ENCODE measurements at regions not wholly inside any gene's neighbourhood (a gene's known extent, or its start where the extent isn't known, plus 50 kb on each side); places are given as distances from the start of the nearest gene placed in this dataset.

- Histone ChIP-seq H4K20me1 (ENCODE audit: insufficient read depth, low read length) (no peaks in the 10 kb centered on the region), H3K27me3 (ENCODE audit: low read depth, low read length) (no peaks in the 10 kb centered on the region), H3K4me3 (ENCODE audit: low read length) (no peak overlapping the region), H3K4me1 (ENCODE audit: low read length) (no peaks in the 10 kb centered on the region), H3K27ac (ENCODE audit: low read length) (no peak overlapping the region), H3K4me2 (ENCODE audit: low read length) (no peak overlapping the region), H3K36me3 (replicated peaks; ENCODE audit: low read depth, low read length) (no peaks in the 10 kb centered on the region), H2AFZ (ENCODE audit: low read depth, low read length) (no peak overlapping the region), H3K79me2 (ENCODE audit: low read length) (no peaks in the 10 kb centered on the region), H3K9ac (ENCODE audit: low read length) (no peak overlapping the region), H3K9me3 (ENCODE audit: insufficient read depth, low read length) (no peaks in the 10 kb centered on the region)
- TF ChIP-seq CTCF (IDR thresholded peaks at IDR 0.05; ENCODE audit: low read depth, low read length) (no peak), EZH2phosphoT487 (IDR thresholded peaks at IDR 0.05; ENCODE audit: low read depth) (no peak)
These were observed 967.2 kb downstream of the RPA4 start for GRCh38 chrX:97850911-97851310.

- Histone ChIP-seq H3K4me2 (ENCODE audit: low read length) (no peak overlapping the region), H3K4me1 (ENCODE audit: low read length) (no peaks in the 10 kb centered on the region), H3K9ac (ENCODE audit: low read length) (no peak overlapping the region), H3K27me3 (ENCODE audit: low read depth, low read length) (no peaks in the 10 kb centered on the region), H3K36me3 (replicated peaks; ENCODE audit: low read depth, low read length) (no peaks in the 10 kb centered on the region), H4K20me1 (ENCODE audit: insufficient read depth, low read length) (no peaks in the 10 kb centered on the region), H3K27ac (ENCODE audit: low read length) (no peak overlapping the region), H3K9me3 (ENCODE audit: insufficient read depth, low read length) (no peaks in the 10 kb centered on the region), H2AFZ (ENCODE audit: low read depth, low read length) (no peak overlapping the region), H3K79me2 (ENCODE audit: low read length) (no peaks in the 10 kb centered on the region), H3K4me3 (ENCODE audit: low read length) (no peak overlapping the region)
- no peak for TF ChIP-seq EZH2phosphoT487 (IDR thresholded peaks at IDR 0.05; ENCODE audit: low read depth)
- no peak for TF ChIP-seq CTCF (IDR thresholded peaks at IDR 0.05; ENCODE audit: low read depth, low read length)
These were observed 970.4 kb downstream of the RPA4 start for GRCh38 chrX:97854086-97854485.

- H3K27ac ChIP-seq (ENCODE audit: low read length), result no peak overlapping the region
- H3K4me2 ChIP-seq (ENCODE audit: low read length), result no peak overlapping the region
- no peaks in the 10 kb centered on the region for H3K79me2 ChIP-seq (ENCODE audit: low read length)
- TF ChIP-seq EZH2phosphoT487 (IDR thresholded peaks at IDR 0.05; ENCODE audit: low read depth) (no peak), CTCF (IDR thresholded peaks at IDR 0.05; ENCODE audit: low read depth, low read length) (no peak)
- H3K9ac ChIP-seq (ENCODE audit: low read length), result no peak overlapping the region
- H3K27me3 ChIP-seq (ENCODE audit: low read depth, low read length), result no peaks in the 10 kb centered on the region
- H4K20me1 ChIP-seq (ENCODE audit: insufficient read depth, low read length), result no peaks in the 10 kb centered on the region
- no peaks in the 10 kb centered on the region for H3K4me1 ChIP-seq (ENCODE audit: low read length)
- no peaks in the 10 kb centered on the region for H3K36me3 ChIP-seq (replicated peaks; ENCODE audit: low read depth, low read length)
- no peak overlapping the region for H3K4me3 ChIP-seq (ENCODE audit: low read length)
- no peaks in the 10 kb centered on the region for H3K9me3 ChIP-seq (ENCODE audit: insufficient read depth, low read length)
- no peak overlapping the region for H2AFZ ChIP-seq (ENCODE audit: low read depth, low read length)
These were observed 974.9 kb downstream of the RPA4 start for GRCh38 chrX:97858592-97858991.

GRCh38 chrX:97860226-97860625 lies 976.5 kb downstream of the RPA4 start:
- no peaks in the 10 kb centered on the region for H3K4me1 ChIP-seq (ENCODE audit: low read length)
- no peak overlapping the region for H3K27ac ChIP-seq (ENCODE audit: low read length)
- no peak overlapping the region for H2AFZ ChIP-seq (ENCODE audit: low read depth, low read length)
- no peaks in the 10 kb centered on the region for H3K9me3 ChIP-seq (ENCODE audit: insufficient read depth, low read length)
- H3K27me3 ChIP-seq (ENCODE audit: low read depth, low read length), result no peaks in the 10 kb centered on the region
- TF ChIP-seq EZH2phosphoT487 (IDR thresholded peaks at IDR 0.05; ENCODE audit: low read depth) (no peak), CTCF (IDR thresholded peaks at IDR 0.05; ENCODE audit: low read depth, low read length) (no peak)
- H3K4me3 ChIP-seq (ENCODE audit: low read length), result no peak overlapping the region
- H4K20me1 ChIP-seq (ENCODE audit: insufficient read depth, low read length), result no peaks in the 10 kb centered on the region
- H3K4me2 ChIP-seq (ENCODE audit: low read length), result no peak overlapping the region
- H3K79me2 ChIP-seq (ENCODE audit: low read length), result no peaks in the 10 kb centered on the region
- no peaks in the 10 kb centered on the region for H3K36me3 ChIP-seq (replicated peaks; ENCODE audit: low read depth, low read length)
- no peak overlapping the region for H3K9ac ChIP-seq (ENCODE audit: low read length)

Measured in OCI-LY3 (cell line).